HEK293T (cell line): ENCODE measurements at regions not wholly inside any gene's neighbourhood (a gene's known extent, or its start where the extent isn't known, plus 50 kb on each side); places are given as distances from the start of the nearest gene placed in this dataset.
"Not testable (repeated sequence)": the region's sequence is repeated elsewhere in the genome, so short reads cannot be mapped to it uniquely, and the experiment has no call there.

Experiments
- CTCF ChIA-PET: fragments of 350-600 bp; formaldehyde crosslinking; extraction: SDS; loops from one replicate; lab custom pipeline; 2021; ENCODE audit warnings: antibody characterized with exemption, inconsistent platforms; lab: Yijun Ruan, JAX
- POLR2A ChIA-PET: fragments of 350-600 bp; formaldehyde crosslinking; extraction: SDS; loops from one replicate; lab custom pipeline; 2020; ENCODE audit warnings: antibody characterized with exemption, inconsistent platforms; lab: Yijun Ruan, JAX
- DNase-seq: peaks from one replicate; pipeline ENCODE4 v3.0.0; 2012; ENCODE audit warnings: mixed read lengths; ENCODE audit errors: extremely low spot score
- ARNT ChIP-seq: fragments of 450-650 bp; IDR thresholded peaks from 2 replicates; pipeline ENCODE4 v1.6.1; 2017; ENCODE audit warnings: mild to moderate bottlenecking
- BHLHE40 ChIP-seq: fragments of 450-650 bp; IDR thresholded peaks from 2 replicates; pipeline ENCODE4 v1.6.1; 2016; ENCODE audit warnings: mild to moderate bottlenecking, moderate library complexity, borderline replicate concordance
- CTBP1 ChIP-seq: fragments of 450-650 bp; IDR thresholded peaks from 2 replicates; pipeline ENCODE4 v1.6.1; 2016; ENCODE audit warnings: borderline replicate concordance
- ELF4 ChIP-seq: fragments of 450-650 bp; IDR thresholded peaks from 2 replicates; pipeline ENCODE4 v1.6.1; 2017; ENCODE audit warnings: antibody characterized with exemption
- FOXA1 ChIP-seq: fragments of 450-650 bp; IDR thresholded peaks from 2 replicates; pipeline ENCODE4 v1.6.1; 2016; ENCODE audit warnings: mild to moderate bottlenecking
- FOXK2 ChIP-seq: fragments of 450-650 bp; IDR thresholded peaks from 2 replicates; pipeline ENCODE4 v1.6.1; 2016; ENCODE audit warnings: mild to moderate bottlenecking
- FOXM1 ChIP-seq: fragments of 450-650 bp; IDR thresholded peaks from 2 replicates; pipeline ENCODE4 v1.6.1; 2017; ENCODE audit warnings: mild to moderate bottlenecking, borderline replicate concordance
- HDGF ChIP-seq: fragments of 450-650 bp; IDR thresholded peaks from 2 replicates; pipeline ENCODE4 v1.6.1; 2017; ENCODE audit warnings: antibody characterized with exemption, borderline replicate concordance
- L3MBTL2 ChIP-seq: fragments of 450-650 bp; conservative IDR thresholded peaks from 2 replicates; pipeline ENCODE4 v1.6.1; 2016; ENCODE audit warnings: mild to moderate bottlenecking
- LEF1 ChIP-seq: fragments of 450-650 bp; IDR thresholded peaks from 2 replicates; pipeline ENCODE4 v1.6.1; 2017; ENCODE audit warnings: mild to moderate bottlenecking, borderline replicate concordance
- NFRKB ChIP-seq: fragments of 450-650 bp; IDR thresholded peaks from 2 replicates; pipeline ENCODE4 v1.6.1; 2016; ENCODE audit warnings: mild to moderate bottlenecking, moderate library complexity
- SP1 ChIP-seq: fragments of 450-650 bp; IDR thresholded peaks from 2 replicates; pipeline ENCODE4 v1.6.1; 2017
- SUZ12 ChIP-seq: fragments of 450-650 bp; IDR thresholded peaks from 2 replicates; pipeline ENCODE4 v1.6.1; 2016; ENCODE audit warnings: mild to moderate bottlenecking
- TARDBP ChIP-seq: fragments of 450-650 bp; IDR thresholded peaks from 2 replicates; pipeline ENCODE4 v1.6.1; 2016
- ZNF384 ChIP-seq: fragments of 450-650 bp; IDR thresholded peaks from 2 replicates; pipeline ENCODE4 v1.6.1; 2016
- TF ChIP-seq, protein P1 (sequence below): fragments of 450-650 bp; IDR thresholded peaks from 2 replicates; pipeline ENCODE4 v1.6.1; 2016

DNA sequence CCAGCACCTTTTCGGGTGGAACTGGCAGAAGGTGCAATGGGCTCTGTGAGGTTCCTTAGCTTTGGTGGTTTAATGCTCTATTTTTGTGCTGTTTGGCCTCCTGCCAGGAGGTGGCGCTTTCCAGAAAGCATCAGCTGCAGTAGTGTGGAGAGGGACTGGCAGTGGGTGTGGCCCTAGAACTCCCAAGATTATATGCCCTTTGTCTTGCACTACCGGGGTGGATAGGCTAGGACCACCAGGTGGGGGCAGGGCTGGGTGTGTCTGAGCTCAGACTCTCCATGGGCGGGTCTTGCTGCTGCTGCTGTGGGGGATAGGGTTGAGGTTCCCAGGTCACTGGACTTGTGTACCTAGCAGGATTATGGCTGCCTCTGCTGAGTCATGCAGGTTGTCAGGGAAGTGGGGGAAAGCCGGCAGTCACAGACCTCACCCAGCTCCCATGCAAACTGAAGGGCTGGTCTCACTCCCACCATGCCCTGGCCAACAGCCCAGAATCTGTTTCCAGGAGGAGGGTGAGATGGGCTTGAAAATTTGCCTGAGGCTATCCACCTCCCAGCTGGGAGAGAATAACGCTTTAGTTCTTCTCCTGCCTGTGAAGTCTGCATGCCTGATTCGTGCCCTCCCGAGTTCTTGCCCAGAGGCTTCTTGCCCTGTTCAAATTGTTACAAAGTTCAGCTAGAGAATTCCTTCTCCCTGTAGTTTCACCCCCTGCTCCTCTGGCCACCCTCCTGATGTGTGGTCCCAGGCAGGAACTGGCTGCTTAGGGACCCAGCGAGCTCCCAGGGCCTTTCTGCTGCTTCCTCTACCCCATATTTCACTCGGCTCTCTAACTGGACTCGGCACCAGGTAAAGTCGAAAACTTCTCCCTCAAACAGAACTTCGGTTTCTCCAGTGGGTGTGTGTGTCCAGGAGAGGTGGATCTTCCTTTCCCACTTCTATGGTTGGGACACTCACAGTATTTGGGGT, 76.5 kb upstream of the BTG3 start:
- TF ChIP-seq, protein P1, sequence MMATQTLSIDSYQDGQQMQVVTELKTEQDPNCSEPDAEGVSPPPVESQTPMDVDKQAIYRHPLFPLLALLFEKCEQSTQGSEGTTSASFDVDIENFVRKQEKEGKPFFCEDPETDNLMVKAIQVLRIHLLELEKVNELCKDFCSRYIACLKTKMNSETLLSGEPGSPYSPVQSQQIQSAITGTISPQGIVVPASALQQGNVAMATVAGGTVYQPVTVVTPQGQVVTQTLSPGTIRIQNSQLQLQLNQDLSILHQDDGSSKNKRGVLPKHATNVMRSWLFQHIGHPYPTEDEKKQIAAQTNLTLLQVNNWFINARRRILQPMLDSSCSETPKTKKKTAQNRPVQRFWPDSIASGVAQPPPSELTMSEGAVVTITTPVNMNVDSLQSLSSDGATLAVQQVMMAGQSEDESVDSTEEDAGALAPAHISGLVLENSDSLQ = no peak
- TF ChIP-seq CTBP1 = no peak
- no peak for TF ChIP-seq BHLHE40
- no peak for TF ChIP-seq ELF4
- TF ChIP-seq TARDBP = no peak
- TF ChIP-seq FOXA1 = no peak
- TF ChIP-seq FOXM1 = no peak
- TF ChIP-seq L3MBTL2 = no peak
- TF ChIP-seq SUZ12 = no peak
- no peak for TF ChIP-seq ZNF384
- TF ChIP-seq ARNT = no peak
- TF ChIP-seq NFRKB = no peak
- TF ChIP-seq HDGF = no peak
- no peak for TF ChIP-seq FOXK2
- TF ChIP-seq LEF1 = no peak
- no peak for TF ChIP-seq SP1
- ChIA-PET POLR2A (no interaction called here), CTCF (interaction anchor here (1.8 kb wide), 1 partner anchor 236 kb away, joined by 4 read pairs; no protein-coding TSS in a partner anchor)
- no peak for DNase-seq

DNA sequence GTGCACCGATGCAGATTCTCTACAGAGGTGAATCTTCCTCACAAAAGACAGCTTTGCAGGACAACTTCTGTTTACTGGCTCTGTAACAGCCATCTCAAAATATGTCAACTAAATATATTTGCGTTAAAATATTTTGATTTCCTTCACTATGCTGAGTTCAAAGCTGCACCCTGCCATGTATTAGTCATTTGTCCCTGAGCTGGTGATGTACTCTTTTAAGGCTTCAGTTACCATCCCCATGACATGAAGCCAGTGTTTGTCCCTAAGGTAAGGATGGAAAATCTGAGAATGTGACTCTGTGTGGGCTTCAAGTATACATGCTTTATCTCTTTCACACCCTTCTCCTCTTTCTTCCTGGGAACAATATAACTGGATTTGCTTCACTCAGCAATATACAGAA, 70.2 kb upstream of the BTG3 start:
- POLR2A ChIA-PET = interaction anchor here (1.2 kb wide), 1 partner anchor 135 kb away, joined by 3 read pairs; no protein-coding TSS in a partner anchor

DNA sequence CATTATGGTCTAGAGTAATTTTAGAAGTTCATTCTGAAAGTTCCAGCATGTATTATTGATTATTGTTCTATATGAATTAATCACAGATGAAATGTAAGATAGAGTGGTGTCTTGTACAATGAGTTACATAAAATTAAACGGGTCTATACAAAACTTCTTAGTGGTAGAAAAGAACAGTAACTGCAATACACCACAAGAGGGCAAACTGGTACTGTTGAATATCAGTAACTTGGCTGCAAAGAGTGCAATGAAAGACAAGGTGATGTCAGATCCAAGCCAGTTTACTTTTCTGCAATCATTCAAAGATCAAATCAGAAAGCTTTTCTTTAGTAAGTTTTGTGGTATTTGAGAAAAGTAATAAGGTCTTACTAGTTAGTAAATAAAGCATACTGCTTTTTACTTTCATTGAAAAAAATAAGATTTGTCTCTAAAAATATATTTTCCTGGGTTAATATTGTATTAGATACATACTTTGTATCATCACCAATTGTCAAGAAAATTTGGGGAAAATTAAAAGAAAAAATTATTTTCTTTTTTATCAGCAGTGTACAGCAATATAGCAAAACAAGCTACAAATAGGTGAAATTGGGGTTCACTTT, 66.4 kb upstream of the BTG3 start:
- DNase-seq = peak; percentile 68
- no peak for TF ChIP-seq ZNF384
- TF ChIP-seq HDGF = no peak
- TF ChIP-seq ELF4 = no peak
- no peak for TF ChIP-seq SP1
- no peak for TF ChIP-seq FOXK2
- no peak for TF ChIP-seq ARNT
- TF ChIP-seq NFRKB = no peak
- no peak for TF ChIP-seq FOXM1
- TF ChIP-seq, protein P1 = no peak
- TF ChIP-seq BHLHE40 = no peak
- no peak for TF ChIP-seq TARDBP
- no peak for TF ChIP-seq LEF1
- CTCF ChIA-PET = interaction anchor here (0.6 to 1.2 kb wide), 3 partner anchors 23 to 246 kb away, joined by 3 to 4 read pairs (median 3); no protein-coding TSS in a partner anchor
- POLR2A ChIA-PET = no interaction called here

More for the DNA sequence above, 70.2 kb upstream of the BTG3 start:
- TF ChIP-seq LEF1 (no peak), TARDBP (no peak), BHLHE40 (no peak), ELF4 (no peak), SP1 (no peak), ARNT (no peak), FOXA1 (no peak), HDGF (no peak), ZNF384 (no peak), CTBP1 (no peak), NFRKB (no peak), SUZ12 (no peak), FOXM1 (no peak)
- TF ChIP-seq, protein P1 = no peak
- CTCF ChIA-PET = no interaction called here
- DNase-seq = no peak

DNA sequence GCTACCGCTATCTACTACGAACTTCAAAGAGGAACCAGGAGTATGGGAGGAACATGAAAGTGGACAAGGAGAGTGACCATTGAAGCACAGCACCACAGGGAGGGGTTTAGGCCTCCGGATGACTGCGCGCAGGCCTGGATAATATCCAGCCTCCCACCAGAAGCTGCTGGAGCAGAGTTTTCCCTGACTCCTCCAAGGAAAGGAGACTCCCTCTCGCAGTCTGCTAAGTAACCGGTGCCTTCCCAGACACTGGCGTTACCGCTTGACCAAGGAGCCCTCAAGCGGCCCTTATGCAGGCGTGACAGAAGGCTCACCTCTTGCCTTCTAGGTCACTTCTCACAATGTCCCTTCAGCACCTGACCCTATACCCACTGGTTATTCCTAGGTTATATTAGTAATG, 64.2 kb upstream of the BTG3 start:
- DNase-seq, POLR2A ChIA-PET, CTCF ChIA-PET: not testable (repeated sequence)

DNA sequence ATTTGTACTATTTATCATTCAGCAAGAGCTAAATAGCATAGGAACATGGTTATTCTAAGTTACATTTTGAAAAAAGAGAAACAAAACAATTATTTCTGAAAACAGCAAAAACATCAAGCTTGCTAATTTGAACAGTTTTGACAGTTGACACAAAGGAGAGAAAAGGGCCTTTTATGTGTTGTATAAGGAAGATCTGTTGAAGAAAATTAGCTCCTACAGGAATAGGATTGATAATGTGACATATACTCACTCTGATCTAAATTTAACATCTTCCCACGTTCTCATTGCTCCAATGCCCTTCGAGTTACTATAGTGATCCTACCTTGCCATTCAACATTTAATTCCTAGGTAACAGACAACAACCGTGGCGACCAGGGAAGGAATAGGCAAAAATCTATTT, 61.4 kb upstream of the BTG3 start:
- TF ChIP-seq ELF4 = no peak
- TF ChIP-seq, protein P1 = no peak
- TF ChIP-seq TARDBP = no peak
- TF ChIP-seq FOXA1 = no peak
- no peak for TF ChIP-seq HDGF
- no peak for TF ChIP-seq LEF1
- no peak for TF ChIP-seq CTBP1
- TF ChIP-seq SUZ12 = no peak
- no peak for TF ChIP-seq NFRKB
- no peak for TF ChIP-seq FOXK2
- TF ChIP-seq SP1 = no peak
- TF ChIP-seq ARNT = no peak
- TF ChIP-seq ZNF384 = no peak
- ChIA-PET CTCF (no interaction called here), POLR2A (no interaction called here)
- DNase-seq = no peak
